Body of pancreas (tissue), 4 donors: ENCODE measurements at regions not wholly inside any gene's neighbourhood (a gene's known extent, or its start where the extent isn't known, plus 50 kb on each side); places are given as distances from the start of the nearest gene placed in this dataset.

ENCODE experiments used
- ATAC-seq: fragments of 150-250 bp; one replicate; pipeline ENCODE4 v1.9.1; 2016
- DNase-seq, 4 donors: peaks; one replicate each; pipeline ENCODE4 v3.0.0-alpha.2; 2019
- H3K27ac ChIP-seq, 4 donors: fragments of 200-600 bp; sonication (generic); 1 replicate in 3 of 4; 2 replicates in 1 of 4; pipeline versions ENCODE4 v1.5.1 to v1.6.1; 2016 to 2019; ENCODE audit warnings: mild to moderate bottlenecking in 1 of 4, mixed read lengths in 1 of 4, moderate library complexity in 1 of 4
- H3K27me3 ChIP-seq, 2 donors: fragments of 200-600 bp; sonication (generic); one replicate each; pipeline ENCODE4 v1.6.0; 2016; ENCODE audit warnings: mild to moderate bottlenecking in 1 of 2
- H3K36me3 ChIP-seq, 2 donors: fragments of 200-600 bp; sonication (generic); replicated peaks in 1 of 2; 2 replicates each; pipeline ENCODE4 v1.5.1; 2016; ENCODE audit warnings: low read depth in 2 of 2; ENCODE audit not compliant: insufficient read depth in 1 of 2
- H3K4me1 ChIP-seq: fragments of 200-600 bp; sonication (generic); one replicate; pipeline ENCODE4 v1.6.0; 2016
- H3K4me3 ChIP-seq, 2 donors: fragments of 200-600 bp; sonication (generic); 1 replicate in 1 of 2; 2 replicates in 1 of 2; pipeline ENCODE4 v1.5.1; 2016 to 2019
- H3K9me3 ChIP-seq, 3 donors: fragments of 200-600 bp; sonication (generic); 1 replicate in 2 of 3; 2 replicates in 1 of 3; pipeline ENCODE4 v1.5.1; 2016
- POLR2A ChIP-seq, 3 donors: fragments of 450-650 bp; IDR thresholded peaks; one replicate each; pipeline ENCODE4 v1.6.1; 2016; ENCODE audit warnings: antibody characterized with exemption in 3 of 3, mild to moderate bottlenecking in 2 of 3
- WGBS, 2 donors: methylation state at CpG; one replicate each; pipeline ENCODE4 v1.1.5; 2017; 5-methylcytosine and 5-hydroxymethylcytosine counted together
- intact Hi-C: fragments of 100-400 bp; cut with DNase I; formaldehyde crosslinking; loops from one replicate; pipeline ENCODE4 v1.15.1; 2023
- TF ChIP-seq, protein P1 (sequence below), 7 experiments: fragments of 450-650 bp in 4 of 7; fragments of 200-600 bp in 3 of 7; sonication (generic) in 3 of 7; IDR thresholded peaks; one replicate each; pipeline ENCODE4 v1.5.1; 2016 to 2019; ENCODE audit warnings: antibody characterized with exemption in 7 of 7

DNA sequence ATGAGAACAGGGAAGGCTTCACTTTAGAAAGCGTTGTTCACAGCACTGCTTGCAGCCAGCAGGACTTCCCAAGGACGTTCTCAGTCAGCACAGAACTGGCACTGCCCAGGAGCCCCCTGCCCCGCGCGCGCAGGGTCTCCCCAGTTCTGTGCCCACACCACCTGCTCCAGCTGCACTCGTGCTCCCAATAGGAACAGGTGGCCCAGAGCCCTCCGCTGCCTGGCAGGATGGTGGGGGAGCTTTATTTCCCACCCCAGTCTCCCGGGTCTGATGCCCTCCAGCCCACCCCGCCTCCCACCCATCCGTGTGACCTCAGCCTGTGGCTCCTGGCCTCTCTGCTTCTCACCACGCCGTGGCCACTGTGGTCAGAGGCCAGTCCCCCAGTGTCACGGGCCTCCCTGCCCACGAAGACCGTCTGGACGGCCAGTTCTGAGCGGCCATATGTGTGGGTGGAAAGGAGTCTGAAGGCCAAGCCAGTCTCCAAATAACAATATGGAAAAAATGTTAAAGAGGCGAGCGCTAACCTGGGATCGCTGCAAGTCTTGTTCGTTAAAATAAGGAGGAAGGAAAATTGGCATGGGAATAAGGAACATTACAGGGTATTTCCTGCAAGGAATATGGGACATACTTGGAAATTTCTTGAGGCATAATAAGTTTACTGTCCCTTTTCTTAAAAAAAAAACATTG, 54.6 kb upstream of the PCSK6 start:
- no peak for DNase-seq
- intact Hi-C loops = no loop called here
- no peak for ATAC-seq
- no peaks in the 10 kb centered on the region for H3K4me1 ChIP-seq
- H3K9me3 ChIP-seq = no peaks in the 10 kb centered on the region
- H3K27me3 ChIP-seq = no peaks in the 10 kb centered on the region
- TF ChIP-seq, protein P1, sequence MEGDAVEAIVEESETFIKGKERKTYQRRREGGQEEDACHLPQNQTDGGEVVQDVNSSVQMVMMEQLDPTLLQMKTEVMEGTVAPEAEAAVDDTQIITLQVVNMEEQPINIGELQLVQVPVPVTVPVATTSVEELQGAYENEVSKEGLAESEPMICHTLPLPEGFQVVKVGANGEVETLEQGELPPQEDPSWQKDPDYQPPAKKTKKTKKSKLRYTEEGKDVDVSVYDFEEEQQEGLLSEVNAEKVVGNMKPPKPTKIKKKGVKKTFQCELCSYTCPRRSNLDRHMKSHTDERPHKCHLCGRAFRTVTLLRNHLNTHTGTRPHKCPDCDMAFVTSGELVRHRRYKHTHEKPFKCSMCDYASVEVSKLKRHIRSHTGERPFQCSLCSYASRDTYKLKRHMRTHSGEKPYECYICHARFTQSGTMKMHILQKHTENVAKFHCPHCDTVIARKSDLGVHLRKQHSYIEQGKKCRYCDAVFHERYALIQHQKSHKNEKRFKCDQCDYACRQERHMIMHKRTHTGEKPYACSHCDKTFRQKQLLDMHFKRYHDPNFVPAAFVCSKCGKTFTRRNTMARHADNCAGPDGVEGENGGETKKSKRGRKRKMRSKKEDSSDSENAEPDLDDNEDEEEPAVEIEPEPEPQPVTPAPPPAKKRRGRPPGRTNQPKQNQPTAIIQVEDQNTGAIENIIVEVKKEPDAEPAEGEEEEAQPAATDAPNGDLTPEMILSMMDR (IDR thresholded peaks at IDR 0.05) = no peak
- TF ChIP-seq POLR2A (IDR thresholded peaks at IDR 0.05) = no peak
- H3K4me3 ChIP-seq = no peak overlapping the region
- 69 to 78% methylated on average over 21 to 22 of the region's 22 CpGs for WGBS, 2 donors
- no peaks in the 10 kb centered on the region for H3K36me3 ChIP-seq
- H3K27ac ChIP-seq = no peak overlapping the region

DNA sequence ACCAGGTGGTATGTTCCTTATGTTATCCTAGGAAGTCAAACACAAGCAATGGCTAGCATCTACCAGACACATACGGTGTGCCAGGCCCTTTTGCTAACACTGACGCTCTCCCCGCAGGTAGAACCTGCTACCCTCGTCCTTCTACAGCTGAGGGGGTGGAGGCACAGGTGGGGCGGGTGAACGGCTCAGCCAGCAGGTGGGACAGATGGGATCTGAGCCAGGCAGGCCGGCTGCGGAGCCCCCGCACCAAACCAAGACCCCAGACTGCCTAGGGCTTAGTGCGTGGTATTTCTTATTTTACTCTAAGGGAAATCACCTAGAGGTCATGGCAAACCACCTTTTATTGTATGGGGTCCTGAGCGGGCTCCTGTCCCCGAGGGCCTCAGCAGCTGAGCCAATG, 53.9 kb upstream of the PCSK6 start:
- H3K27me3 ChIP-seq = no peaks in the 10 kb centered on the region
- intact Hi-C loops = no loop called here
- WGBS, 2 donors = 74 to 75% methylated on average over 11 to 12 of the region's 12 CpGs
- H3K4me1 ChIP-seq = no peaks in the 10 kb centered on the region
- H3K27ac ChIP-seq = no peak overlapping the region
- no peaks in the 10 kb centered on the region for H3K36me3 ChIP-seq
- DNase-seq (no peak), ATAC-seq (no peak)
- no peak overlapping the region for H3K4me3 ChIP-seq
- TF ChIP-seq, protein P1 (IDR thresholded peaks at IDR 0.05) = no peak
- TF ChIP-seq POLR2A (IDR thresholded peaks at IDR 0.05) = no peak
- no peaks in the 10 kb centered on the region for H3K9me3 ChIP-seq

DNA sequence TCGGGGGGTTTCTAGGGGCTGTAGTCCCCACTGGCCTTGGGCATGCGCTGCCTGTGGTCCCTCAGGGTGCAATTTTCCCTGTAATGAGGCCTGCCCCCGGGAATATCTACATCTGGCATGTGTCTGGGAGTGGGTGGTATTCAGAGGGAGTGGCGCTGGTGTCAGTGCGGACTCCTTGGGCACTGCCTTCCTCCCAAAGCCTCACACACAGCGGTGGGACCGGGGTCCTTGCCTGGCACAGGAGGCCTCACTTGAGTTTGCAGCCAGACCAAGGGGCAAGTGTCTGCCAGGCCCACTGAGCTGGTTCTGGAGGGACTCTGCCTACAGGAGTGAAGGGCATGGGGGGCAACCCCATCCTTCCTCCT, 53.5 kb upstream of the PCSK6 start:
- no peaks in the 10 kb centered on the region for H3K9me3 ChIP-seq
- 81 to 82% methylated on average over 7 of the region's 7 CpGs for WGBS, 2 donors
- ATAC-seq (no peak), DNase-seq (no peak)
- H3K27me3 ChIP-seq = no peaks in the 10 kb centered on the region
- no peak for TF ChIP-seq POLR2A (IDR thresholded peaks at IDR 0.05)
- TF ChIP-seq, protein P1 (IDR thresholded peaks at IDR 0.05) = no peak
- intact Hi-C loops = no loop called here
- no peak overlapping the region for H3K27ac ChIP-seq
- no peaks in the 10 kb centered on the region for H3K4me1 ChIP-seq
- no peak overlapping the region for H3K4me3 ChIP-seq
- no peaks in the 10 kb centered on the region for H3K36me3 ChIP-seq

DNA sequence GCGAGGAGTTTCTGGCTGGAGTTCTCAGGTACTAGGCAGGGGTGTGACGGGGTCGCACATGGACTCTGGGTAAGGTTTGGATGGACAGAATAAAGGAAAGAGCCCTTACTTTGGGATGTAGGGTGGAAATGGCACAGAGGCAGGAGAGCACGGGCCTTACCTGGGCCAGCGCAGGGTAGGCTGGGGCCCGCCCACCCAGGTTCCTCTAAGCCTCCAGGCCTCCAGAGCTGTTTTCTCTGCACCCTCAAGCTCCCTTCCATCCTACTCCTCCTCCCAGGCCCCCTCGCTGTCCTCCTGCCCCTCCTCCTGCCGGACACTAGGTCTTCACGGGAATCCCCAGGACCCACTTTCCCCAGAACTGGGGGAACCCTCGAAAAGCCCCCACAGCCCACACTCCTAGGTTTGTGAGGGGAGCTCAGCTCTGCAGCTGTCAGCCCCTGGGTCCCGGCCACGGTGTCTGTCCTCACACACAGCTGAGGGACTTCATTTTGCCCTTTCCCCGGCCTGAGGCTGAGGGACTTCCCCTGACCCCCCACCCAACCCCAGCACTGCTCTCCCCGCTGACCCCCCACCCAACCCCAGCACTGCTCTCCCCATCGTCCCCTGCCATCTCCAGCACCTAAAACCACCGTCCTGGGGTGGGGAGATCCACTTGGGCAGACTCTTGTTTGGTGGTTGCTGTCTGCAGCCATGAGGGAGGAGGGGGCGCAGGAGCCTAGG, 53.0 kb upstream of the PCSK6 start:
- H3K9me3 ChIP-seq = no peaks in the 10 kb centered on the region
- no peak overlapping the region for H3K27ac ChIP-seq
- no peaks in the 10 kb centered on the region for H3K36me3 ChIP-seq
- WGBS, 2 donors = 82 to 90% methylated on average over 14 to 17 of the region's 17 CpGs
- H3K4me3 ChIP-seq = no peak overlapping the region
- TF ChIP-seq POLR2A (IDR thresholded peaks at IDR 0.05) = no peak
- TF ChIP-seq, protein P1 (IDR thresholded peaks at IDR 0.05) = no peak
- H3K4me1 ChIP-seq = no peaks in the 10 kb centered on the region
- H3K27me3 ChIP-seq = no peaks in the 10 kb centered on the region
- intact Hi-C loops = no loop called here
- ATAC-seq = peak; percentile 52
- DNase-seq = peak in 1 of 4 donors; percentile 10
